ENCODE measurements at regions not wholly inside any gene's neighbourhood (a gene's known extent, or its start where the extent isn't known, plus 50 kb on each side); places are given as distances from the start of the nearest gene placed in this dataset.

- Histone ChIP-seq H3K4me3 (ENCODE audit: low read length) (no peak overlapping the region), H3K9me3 (replicated peaks; ENCODE audit: insufficient read depth, low read length) (no peaks in the 10 kb centered on the region), H3F3A (ENCODE audit: insufficient read depth, low read length) (no peaks in the 10 kb centered on the region), H3K9me2 (replicated peaks; ENCODE audit: insufficient read depth, low read length) (no peaks in the 10 kb centered on the region), H3K27ac (ENCODE audit: low read length) (no peak overlapping the region), H4K20me1 (ENCODE audit: insufficient read depth, low read length) (no peaks in the 10 kb centered on the region), H3K4me1 (ENCODE audit: low read length) (no peaks in the 10 kb centered on the region), H3K79me2 (ENCODE audit: low read length) (no peaks in the 10 kb centered on the region), H3K9ac (ENCODE audit: low read length) (no peak overlapping the region), H3K4me2 (ENCODE audit: low read depth, low read length) (no peak overlapping the region), H3K27me3 (replicated peaks; ENCODE audit: insufficient read depth, low read length) (peaks cover 35% of the 10 kb centered on the region), H2AFZ (ENCODE audit: low read length) (no peak overlapping the region), H3K36me3 (replicated peaks; ENCODE audit: insufficient read depth, low read length) (no peaks in the 10 kb centered on the region)
- no peak for DNase-seq
- TF ChIP-seq EZH2phosphoT487 (IDR thresholded peaks at IDR 0.05; ENCODE audit: low read length) (no peak), CTCF (IDR thresholded peaks at IDR 0.05; ENCODE audit: low read length) (no peak), EZH2 (optimal IDR thresholded peaks at IDR 0.05; ENCODE audit: low read depth, low read length) (no peak)
These were observed 195.1 kb downstream of the IRF8 start for GRCh38 chr16:86093801-86094750.

- no peaks in the 10 kb centered on the region for H3K36me3 ChIP-seq (replicated peaks; ENCODE audit: insufficient read depth, low read length)
- no peaks in the 10 kb centered on the region for H3K79me2 ChIP-seq (ENCODE audit: low read length)
- H4K20me1 ChIP-seq (ENCODE audit: insufficient read depth, low read length) = no peaks in the 10 kb centered on the region
- no peak overlapping the region for H3K4me2 ChIP-seq (ENCODE audit: low read depth, low read length)
- no peak for DNase-seq
- no peak overlapping the region for H3K9ac ChIP-seq (ENCODE audit: low read length)
- peaks cover 35% of the 10 kb centered on the region for H3K27me3 ChIP-seq (replicated peaks; ENCODE audit: insufficient read depth, low read length)
- H3K9me2 ChIP-seq (replicated peaks; ENCODE audit: insufficient read depth, low read length) = no peaks in the 10 kb centered on the region
- H3K4me1 ChIP-seq (ENCODE audit: low read length) = no peaks in the 10 kb centered on the region
- no peak overlapping the region for H3K4me3 ChIP-seq (ENCODE audit: low read length)
- no peak overlapping the region for H3K27ac ChIP-seq (ENCODE audit: low read length)
- TF ChIP-seq EZH2 (optimal IDR thresholded peaks at IDR 0.05; ENCODE audit: low read depth, low read length) = no peak
- no peak for TF ChIP-seq CTCF (IDR thresholded peaks at IDR 0.05; ENCODE audit: low read length)
- no peak for TF ChIP-seq EZH2phosphoT487 (IDR thresholded peaks at IDR 0.05; ENCODE audit: low read length)
- H3F3A ChIP-seq (ENCODE audit: insufficient read depth, low read length) = no peaks in the 10 kb centered on the region
- H2AFZ ChIP-seq (ENCODE audit: low read length) = no peak overlapping the region
- no peaks in the 10 kb centered on the region for H3K9me3 ChIP-seq (replicated peaks; ENCODE audit: insufficient read depth, low read length)
These were observed 196.3 kb downstream of the IRF8 start for GRCh38 chr16:86095131-86095752.

GRCh38 chr16:86095906-86096485 lies 197.0 kb downstream of the IRF8 start:
- H3K4me1 ChIP-seq (ENCODE audit: low read length) = no peaks in the 10 kb centered on the region
- no peaks in the 10 kb centered on the region for H3F3A ChIP-seq (ENCODE audit: insufficient read depth, low read length)
- H3K9me2 ChIP-seq (replicated peaks; ENCODE audit: insufficient read depth, low read length) = no peaks in the 10 kb centered on the region
- no peaks in the 10 kb centered on the region for H4K20me1 ChIP-seq (ENCODE audit: insufficient read depth, low read length)
- no peaks in the 10 kb centered on the region for H3K9me3 ChIP-seq (replicated peaks; ENCODE audit: insufficient read depth, low read length)
- TF ChIP-seq EZH2 (optimal IDR thresholded peaks at IDR 0.05; ENCODE audit: low read depth, low read length) (no peak), CTCF (IDR thresholded peaks at IDR 0.05; ENCODE audit: low read length) (no peak), EZH2phosphoT487 (IDR thresholded peaks at IDR 0.05; ENCODE audit: low read length) (no peak)
- no peak overlapping the region for H3K27ac ChIP-seq (ENCODE audit: low read length)
- no peak overlapping the region for H3K9ac ChIP-seq (ENCODE audit: low read length)
- H2AFZ ChIP-seq (ENCODE audit: low read length) = no peak overlapping the region
- no peak for DNase-seq
- H3K79me2 ChIP-seq (ENCODE audit: low read length) = no peaks in the 10 kb centered on the region
- no peak overlapping the region for H3K4me3 ChIP-seq (ENCODE audit: low read length)
- peaks cover 40% of the 10 kb centered on the region for H3K27me3 ChIP-seq (replicated peaks; ENCODE audit: insufficient read depth, low read length)
- no peak overlapping the region for H3K4me2 ChIP-seq (ENCODE audit: low read depth, low read length)
- no peaks in the 10 kb centered on the region for H3K36me3 ChIP-seq (replicated peaks; ENCODE audit: insufficient read depth, low read length)
